ENCODE measurements at regions not wholly inside any gene's neighbourhood (a gene's known extent, or its start where the extent isn't known, plus 50 kb on each side); places are given as distances from the start of the nearest gene placed in this dataset.
A peak's percentile ranks its signal among the peaks of the same experiment; 100 is the strongest.
"Not testable (repeated sequence)": the region's sequence is repeated elsewhere in the genome, so short reads cannot be mapped to it uniquely, and the experiment has no call there.

DNA sequence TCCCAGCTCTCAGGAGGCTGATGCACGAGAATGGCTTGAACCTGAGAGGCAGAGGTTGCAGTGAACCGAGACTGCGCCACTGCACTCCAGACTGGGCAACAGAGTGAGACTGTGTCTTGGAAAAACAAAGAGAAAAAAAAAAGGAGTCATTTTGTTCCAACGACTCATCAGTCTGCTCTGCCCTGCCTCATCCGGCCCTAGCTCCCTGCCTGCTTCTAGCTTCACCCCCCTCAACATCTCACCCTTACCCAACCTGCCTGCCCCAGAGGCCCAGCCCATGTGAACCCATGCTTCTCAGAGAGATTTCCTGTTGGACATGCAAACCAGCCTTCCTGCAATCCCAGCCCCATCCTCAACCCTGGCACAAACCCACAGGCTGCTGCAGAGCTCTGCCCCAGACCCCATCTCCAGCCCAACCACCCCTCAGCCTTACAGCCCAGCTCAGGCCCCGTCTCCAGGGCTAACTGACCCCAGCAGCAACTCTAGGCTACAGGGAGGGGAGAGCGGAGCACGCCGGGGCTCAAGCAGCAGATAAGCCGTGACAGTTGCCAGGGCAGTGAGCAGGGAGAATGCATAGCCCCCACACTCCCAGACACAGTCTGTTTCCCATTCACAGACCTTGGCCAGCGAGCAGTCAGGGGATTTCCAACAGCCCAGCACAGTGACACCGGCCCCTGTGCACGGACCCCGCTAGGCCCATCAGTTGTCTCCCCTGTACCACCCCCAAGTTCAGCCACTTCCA is 86.0 kb upstream of the KCTD7 start:
- DNase-seq = no peak

DNA sequence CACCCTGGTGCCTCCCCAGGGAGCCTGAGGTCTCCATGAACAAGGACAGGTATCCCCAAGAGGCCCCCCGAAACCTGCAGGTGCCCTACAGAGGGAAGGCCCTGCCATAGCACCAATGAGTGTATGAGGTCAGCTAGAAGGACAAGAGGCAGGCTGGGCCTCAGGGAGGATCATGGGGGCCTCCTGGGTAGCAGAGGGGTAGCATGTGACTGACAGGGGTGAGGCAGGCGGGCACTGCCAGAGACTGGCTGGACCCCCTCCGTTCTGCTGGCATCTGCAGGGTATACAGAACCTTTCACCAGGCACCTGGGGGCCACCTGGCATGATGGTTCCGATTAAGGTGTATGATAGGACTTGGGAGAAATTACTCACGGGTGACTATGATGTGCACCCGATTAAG is 79.2 kb upstream of the KCTD7 start:
- no peak for DNase-seq

DNA sequence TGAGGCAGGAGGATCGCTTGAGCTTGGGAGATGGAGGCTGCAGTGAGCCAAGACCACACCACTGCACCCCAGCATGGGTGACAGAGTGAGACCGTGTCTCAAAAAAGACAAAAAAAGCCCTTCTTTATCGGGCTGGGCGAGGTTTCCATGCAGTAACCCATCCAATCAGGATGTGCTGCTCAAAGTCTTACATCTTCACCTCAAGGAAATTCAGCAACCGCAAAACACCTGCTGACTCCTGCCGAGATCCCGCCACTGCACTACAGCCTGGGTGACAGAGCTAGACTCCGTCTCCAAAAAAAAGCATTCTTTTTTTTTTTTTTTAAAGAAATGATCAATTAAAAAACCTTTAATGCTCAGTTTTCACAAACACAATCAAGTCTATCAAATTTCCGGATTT is 75.7 kb upstream of the KCTD7 start:
- no peak for DNase-seq

DNA sequence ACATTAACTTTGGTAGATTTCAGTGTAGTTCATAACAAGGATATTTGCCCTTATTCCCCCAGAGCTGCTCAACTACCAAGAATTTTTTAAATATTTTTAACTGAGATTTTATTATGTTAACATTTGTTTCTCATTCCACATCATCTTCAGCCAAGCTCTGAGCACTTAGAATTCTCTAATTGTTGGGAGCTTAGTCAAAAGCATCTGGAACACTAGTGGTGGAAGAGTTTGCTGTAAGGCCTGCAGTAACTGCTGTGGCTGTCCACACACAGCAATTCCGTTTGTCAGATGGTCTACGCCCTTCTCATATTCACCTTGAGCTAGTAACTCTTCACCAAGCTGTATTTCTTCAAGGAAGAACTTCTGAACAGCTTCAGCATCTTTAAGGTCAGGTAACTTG is 75.0 kb upstream of the KCTD7 start:
- DNase-seq = not testable (repeated sequence)

GRCh38 chr7:66554291-66554690 is 74.4 kb upstream of the KCTD7 start:
- not testable (repeated sequence) for DNase-seq

DNA sequence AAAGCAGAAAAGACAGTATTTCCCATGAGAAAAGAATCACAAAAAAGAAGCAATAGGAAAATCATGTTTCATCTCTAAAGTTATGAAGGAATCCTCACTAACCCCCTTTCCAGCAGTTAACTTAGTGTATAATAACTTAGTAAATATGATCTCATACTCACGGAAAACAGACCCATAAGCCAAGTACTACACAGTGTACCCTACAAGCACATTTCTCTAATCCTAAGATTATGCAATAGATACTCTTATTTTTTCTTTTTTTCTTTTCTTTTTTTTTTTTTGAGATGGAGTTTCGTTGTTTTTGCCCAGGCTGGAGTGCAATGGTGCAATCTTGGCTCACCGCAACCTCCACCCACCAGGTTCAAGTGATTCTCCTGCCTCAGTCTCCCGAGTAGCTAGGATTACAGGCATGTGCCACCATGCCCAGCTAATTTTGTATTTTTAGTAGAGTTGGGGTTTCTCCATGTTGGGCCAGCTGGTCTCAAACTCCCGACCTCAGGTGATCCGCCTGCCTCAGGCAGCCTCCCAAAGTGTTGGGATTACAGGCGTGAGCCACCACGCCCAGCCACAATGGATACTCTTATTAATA is 73.7 kb upstream of the KCTD7 start:
- not testable (repeated sequence) for DNase-seq

DNA sequence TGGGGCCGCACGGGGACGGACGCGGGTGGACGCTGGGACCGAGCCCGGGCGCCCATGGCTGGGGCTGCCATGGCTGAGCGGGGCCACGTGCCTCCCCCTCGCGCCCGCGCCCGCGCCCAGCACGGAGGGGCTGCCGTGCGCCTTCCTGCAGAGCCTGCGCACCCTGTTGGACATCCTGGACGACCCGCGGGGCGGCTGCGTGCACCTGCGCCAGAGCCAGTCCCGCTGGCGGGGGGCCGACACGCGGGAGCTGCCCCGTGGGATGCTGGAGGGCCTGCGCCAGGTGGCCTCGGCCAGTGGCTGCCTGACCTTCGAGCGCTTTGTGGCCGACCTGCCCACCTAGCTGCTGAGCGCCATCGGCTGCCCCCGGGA is 72.5 kb upstream of the KCTD7 start:
- DNase-seq = no peak

- no peak for DNase-seq
Measured at GRCh38 chr7:66556549-66557213, 72.0 kb upstream of the KCTD7 start.

GRCh38 chr7:66557214-66558200 is 71.2 kb upstream of the KCTD7 start:
- peak; percentile 67 for DNase-seq

DNA sequence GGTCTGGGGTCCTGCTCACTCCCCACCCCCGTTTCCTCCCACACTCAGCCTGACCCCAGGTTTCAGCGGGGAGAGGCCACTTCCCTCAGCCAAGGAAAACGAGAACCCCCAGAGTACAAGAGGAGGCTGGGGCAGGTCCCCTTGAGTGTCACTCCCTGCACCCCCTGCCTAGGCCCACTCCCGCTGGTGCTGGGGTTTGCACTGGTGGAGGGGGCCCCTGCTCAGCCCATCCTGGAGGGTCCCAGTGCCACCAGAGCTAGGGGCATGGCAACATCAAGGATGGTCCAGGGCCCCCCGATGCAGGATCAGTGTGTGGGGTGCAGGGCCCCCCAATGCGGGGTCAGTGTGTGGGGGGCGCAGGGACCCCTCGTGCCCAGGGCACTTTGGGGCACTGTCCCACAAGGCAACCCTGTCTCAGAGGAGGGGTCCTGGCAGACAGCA is 70.5 kb upstream of the KCTD7 start:
- DNase-seq = no peak

DNA sequence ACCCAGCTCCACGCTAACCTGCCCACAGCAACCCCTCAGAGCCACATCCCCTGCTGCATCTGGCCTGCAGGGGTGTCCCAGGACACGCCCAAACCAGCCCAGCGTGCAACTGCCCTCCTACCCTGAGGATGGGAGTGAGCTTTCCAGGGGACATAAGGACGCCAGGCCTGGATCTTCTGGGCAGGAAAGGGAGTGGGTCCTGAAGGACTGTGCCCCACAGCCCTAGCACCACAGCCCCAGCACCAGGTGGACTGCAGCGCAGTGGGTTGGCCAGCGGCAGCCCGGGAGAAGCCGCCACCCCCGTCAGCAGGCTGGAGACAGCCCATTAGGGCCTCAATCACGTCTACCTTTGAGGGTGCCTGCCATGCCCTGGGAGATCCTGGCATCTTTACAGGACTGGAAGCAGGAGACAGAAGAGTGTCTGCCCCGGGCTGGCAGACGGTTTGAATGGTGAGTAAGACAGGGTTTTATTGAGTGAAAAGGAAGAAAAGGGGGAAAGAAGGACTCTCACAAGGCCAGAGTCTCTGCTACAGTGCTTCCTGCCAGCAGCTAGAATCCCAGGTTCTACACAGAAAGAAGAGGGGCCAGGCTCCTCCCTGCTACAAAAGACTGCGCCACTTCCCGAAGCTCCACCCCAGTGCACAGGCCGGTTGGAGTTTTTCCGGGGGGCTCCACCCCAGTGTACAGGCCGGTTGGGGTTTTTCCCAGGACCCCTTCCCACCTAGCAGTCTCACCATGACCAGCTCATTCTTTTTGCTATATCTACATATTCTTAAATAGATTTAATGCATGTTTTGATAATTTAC is 69.8 kb upstream of the KCTD7 start:
- no peak for DNase-seq

DNA sequence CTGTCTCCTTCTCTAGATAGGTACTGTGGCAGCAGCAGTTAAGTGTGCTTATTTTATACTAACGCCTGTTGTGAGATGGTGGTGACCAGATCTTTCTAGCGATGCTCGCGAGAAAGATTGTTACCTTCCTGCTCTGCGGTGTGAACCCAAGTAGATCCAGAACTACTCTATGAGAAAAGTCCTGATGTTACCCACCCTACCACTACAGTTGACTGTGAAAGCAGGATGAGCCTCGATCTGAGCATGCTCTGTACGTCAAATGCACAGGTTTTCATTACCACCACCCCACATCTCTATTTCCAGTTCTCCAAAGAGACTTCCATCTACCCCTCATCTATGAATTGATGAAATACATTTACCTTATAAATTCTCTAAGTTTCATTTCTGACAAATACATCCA is 64.6 kb upstream of the KCTD7 start:
- DNase-seq = no peak

GRCh38 chr7:66570179-66570578 is 58.5 kb upstream of the KCTD7 start:
- DNase-seq = not testable (repeated sequence)

GRCh38 chr7:66571568-66571967 is 57.1 kb upstream of the KCTD7 start:
- no peak for DNase-seq

- DNase-seq = not testable (repeated sequence)
Measured at GRCh38 chr7:66573782-66574495, 54.7 kb upstream of the KCTD7 start.

GRCh38 chr7:66574768-66575167 is 53.9 kb upstream of the KCTD7 start:
- not testable (repeated sequence) for DNase-seq

- DNase-seq = no peak
Measured at GRCh38 chr7:66575398-66575797, 53.3 kb upstream of the KCTD7 start.

GRCh38 chr7:66576646-66577045 is 52.0 kb upstream of the KCTD7 start:
- no peak for DNase-seq
